GM19351 (cell line): ENCODE measurements at regions not wholly inside any gene's neighbourhood (a gene's known extent, or its start where the extent isn't known, plus 50 kb on each side); places are given as distances from the start of the nearest gene placed in this dataset.

ENCODE experiments used
- ATAC-seq: cut with Tn5 transposase; IDR thresholded peaks from one replicate; pipeline ENCODE4 v1.9.1; 2021; ENCODE audit warnings: mild to moderate bottlenecking, moderate library complexity; ENCODE audit not compliant: unreplicated experiment

DNA sequence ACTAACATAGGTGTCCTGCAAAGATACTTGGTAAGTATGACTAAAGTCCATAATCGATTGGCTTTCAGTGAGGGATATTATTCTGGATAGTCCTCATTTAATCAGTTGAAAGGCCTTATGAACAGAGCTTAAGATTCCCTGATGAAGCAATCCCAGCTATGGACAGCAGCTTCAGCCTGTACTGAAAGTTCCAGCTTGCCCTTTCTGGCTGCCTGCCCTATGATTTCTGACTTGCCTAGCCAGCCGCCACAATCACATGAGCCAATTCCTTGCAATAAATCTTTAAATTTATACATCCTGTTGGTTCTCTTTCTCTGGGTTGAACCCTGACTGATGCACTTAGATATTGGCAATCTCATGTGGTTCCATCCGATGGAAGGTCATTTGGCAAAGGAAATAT is 759.0 kb upstream of the API5 start:
- no peak for ATAC-seq

DNA sequence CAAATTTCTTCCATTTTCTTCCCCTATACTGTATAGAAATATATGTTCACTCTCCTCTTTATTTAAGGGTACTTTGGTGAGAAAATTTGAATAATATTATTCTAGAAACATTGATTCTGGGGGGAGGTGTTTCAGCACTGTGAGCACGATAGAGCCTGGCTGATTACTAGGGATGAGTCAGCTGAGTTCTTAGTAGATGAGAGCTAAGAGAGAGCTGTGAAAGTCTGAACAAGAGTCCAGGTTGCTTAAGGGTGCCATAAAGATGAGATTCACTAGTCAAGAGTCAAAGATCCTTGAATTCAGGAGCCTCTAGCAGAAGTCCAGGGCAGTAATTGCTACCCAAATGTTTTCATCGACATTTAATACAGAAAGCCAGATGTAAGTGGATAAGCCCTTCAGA is 756.6 kb upstream of the API5 start:
- no peak for ATAC-seq

DNA sequence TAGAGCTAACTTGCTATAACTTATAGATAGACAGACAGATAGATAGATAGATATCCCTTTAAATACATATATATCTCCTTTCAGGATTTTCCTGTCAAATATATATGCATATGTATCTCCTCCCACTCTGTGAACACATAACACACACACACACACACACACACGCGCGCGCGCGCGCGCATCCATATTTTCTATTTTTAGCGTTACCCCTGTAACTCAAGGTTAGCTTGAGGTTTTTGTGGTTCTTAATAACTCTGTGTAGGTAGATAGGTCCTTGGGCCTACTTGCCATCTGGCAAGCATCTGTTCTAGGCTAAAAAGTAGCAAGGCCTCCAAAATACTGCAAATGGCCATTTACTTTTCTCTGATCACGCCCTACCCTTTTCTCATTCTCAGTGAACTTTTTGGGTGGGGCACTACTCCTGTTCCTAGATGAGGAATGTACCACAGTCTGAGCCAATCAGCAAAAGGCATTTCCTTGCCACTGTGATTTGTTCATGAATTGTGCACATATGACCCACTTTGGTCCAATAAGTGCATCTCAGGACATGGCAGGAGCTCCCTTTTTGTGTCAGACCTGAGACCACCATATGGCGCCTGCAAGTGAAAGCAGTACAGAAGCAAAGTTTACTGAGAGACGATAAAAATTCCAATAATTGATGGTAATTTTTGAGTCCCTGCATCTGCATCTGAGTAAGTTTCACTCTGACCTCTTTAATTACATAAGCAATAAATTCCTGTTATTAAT is 740.5 kb upstream of the API5 start:
- ATAC-seq = no peak

DNA sequence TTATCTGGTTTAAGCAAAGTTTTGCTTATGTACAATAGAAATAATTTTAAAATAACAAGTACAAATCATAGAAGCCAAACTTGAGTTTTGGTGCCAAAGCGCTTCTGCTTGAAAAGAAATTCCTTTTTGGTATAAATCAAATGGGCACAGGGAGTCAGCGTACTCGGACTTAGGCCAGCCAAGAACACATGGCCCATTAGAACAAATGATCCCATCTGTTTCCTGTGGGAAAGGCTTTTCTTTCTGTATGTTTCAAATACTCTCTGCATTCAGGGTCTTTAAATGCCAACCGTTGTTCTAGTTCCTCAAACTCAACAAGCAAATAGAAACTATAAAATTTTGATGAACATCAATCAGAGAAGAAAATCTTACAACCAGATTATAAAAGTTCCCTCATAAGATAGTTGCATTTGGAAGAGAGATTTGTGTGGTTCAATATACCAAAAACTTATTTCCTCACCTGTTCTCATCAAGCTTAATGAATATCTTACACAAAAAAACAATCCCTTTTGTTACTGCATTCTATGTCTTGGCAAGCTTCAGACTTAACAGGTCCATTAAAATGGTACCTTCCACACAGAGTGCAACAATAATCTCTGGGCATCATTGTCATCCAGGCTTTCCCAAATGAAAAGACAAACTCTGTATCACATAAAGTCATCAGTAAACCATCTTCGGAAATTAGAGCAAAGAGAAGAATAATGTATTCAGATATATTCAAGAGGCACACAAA is 739.8 kb upstream of the API5 start:
- ATAC-seq = no peak

DNA sequence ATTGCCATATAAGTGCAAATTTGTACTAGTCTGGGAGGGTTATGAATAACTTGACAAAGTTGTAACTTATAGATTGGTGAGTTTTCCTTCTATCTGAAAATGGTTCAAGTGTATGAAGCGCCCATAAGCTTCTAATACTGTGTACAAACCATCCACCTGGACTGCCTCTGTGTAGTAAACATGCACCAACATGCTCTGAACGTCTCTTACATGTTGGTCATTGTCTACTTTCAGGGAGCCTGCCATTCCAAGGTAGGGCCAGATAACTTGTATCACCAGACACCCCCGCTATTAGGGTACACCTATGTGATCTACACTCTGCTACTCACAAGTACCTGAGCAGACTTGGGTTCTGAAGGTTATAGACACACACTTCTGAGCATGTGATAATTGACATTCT is 735.5 kb upstream of the API5 start:
- no peak for ATAC-seq

DNA sequence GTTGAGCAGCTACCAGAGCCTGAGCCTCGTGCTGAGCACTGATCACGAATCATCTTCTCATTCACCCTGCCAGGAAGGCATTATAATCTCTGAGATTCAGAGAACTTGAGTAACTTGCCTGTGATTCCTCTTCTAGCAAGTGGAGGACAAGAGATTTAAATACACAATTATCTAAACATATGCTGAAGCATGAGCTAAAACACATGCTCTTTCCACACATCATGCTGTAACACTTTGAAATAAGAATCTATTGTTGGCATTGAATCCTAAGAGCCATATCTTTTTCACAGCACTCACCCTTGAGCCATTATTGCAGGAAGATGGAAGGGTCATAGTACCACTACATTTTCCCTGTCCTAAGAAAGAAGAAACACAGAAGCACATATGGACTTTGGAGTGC is 722.5 kb upstream of the API5 start:
- no peak for ATAC-seq

DNA sequence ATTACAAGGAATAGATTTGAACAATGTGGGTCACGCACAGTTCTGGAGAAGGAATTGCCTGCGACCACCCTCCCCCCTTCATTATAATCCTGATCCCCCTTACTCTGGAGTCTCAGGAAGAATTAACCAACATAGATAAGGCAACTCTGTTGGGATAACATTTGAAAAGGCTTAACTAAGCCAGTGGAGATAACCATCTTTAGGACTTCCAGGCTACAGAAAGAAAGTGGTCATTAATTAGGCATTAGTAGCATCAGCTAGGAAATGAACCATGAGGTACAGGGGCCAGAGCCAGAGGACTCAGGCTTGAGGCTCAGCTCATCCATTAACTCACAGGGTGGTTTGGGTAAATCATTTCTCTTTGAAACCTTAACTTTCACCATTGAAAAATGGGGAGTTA is 720.0 kb upstream of the API5 start:
- ATAC-seq = no peak

DNA sequence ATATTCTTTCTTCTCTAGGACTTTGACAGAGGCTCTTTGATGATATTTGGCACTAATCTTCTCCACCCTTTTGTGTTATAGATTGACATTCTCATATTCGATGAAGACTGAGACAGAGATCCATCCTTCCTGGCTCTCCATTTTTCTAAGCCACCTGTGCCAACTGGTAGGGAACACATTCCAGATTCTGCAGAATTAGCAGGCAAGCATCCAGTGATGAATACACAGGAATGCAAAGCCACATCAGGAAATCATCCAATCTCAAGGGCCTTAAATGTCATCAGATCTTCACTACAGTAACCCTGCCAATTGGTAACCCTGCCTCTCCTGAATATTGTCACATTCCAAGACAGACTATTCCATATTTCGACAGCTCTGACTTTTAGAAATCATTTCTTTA is 718.4 kb upstream of the API5 start:
- no peak for ATAC-seq

DNA sequence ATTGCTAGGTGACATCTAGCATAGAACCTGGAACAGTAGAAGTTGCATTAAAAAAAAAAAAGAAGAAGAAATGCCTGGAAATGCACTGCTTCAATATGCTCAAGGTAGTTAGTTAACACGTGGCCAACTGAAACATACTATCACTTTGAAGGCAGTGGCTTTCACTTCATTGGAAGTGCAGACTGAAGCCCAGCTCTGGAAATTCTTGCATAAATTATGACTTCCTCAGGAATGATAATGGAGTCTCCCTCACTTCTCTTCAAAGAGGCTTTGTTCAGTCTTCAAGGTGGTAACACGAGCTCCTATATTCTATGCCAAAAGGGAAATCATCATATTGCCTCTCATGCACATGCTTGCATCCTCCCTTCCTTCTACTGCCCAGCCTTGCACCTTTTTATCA is 715.9 kb upstream of the API5 start:
- no peak for ATAC-seq

DNA sequence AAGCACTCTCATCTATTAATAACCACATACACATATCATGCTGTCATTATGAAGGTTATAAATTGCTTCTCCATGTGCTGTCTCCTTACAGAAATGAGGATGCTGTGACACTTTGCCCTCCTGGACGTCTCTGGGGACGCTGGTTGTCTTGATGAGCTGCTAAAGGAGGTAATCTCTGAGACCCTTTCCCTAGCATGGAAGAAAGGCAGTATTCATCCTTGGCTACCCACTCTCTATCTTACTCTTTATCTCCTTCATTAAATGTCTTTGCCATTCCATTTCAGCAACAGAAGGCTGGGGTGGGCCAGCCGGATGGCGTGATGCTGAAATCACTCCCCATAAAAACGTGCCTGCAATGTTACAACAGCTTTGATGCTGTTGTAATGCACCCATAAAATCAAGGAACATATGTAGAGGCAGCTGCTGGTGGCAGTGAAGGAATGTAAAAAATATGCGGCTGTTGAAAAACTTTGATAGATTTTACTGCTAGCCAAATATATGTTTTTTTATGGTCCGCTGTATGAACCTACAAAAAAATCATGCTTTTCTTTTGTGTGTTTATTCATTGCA is 715.1 kb upstream of the API5 start:
- no peak for ATAC-seq

DNA sequence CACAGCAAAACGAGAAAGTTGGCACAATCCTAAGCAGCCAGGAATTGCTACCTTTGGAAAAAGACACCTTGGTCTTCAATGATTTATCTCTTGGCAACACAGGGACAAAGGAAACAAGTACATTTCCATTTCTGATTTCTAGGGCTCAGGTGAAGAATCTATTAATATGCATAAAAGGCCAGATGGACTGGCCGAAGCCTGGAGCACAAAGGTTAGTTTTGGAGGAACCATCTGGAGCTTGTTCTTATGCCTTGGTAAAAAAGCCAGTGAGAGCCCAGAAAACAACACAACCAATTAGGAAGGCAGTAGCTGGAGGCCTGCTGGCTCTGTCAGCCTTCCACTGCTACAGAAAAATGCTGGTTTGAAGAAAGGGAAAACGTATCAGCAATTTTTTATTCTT is 713.5 kb upstream of the API5 start:
- no peak for ATAC-seq

DNA sequence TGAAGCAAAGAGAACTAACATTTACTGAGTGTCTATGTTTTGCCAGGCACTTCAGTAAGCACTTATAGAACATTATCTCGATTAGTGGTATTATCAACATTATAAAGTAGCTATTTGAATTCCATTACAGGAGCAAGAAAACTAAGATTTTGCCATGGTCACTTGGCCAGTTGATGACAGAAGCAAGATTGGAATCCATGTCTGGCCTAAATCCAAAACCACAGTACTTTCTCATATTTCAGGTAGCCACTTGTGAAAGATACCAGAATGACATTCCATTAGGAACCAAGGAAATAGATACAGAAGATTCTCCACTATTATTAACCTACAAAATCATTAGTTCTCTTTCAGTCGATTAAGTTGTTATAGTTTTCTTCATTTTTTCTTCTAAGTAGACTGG is 691.0 kb upstream of the API5 start:
- ATAC-seq = no peak

DNA sequence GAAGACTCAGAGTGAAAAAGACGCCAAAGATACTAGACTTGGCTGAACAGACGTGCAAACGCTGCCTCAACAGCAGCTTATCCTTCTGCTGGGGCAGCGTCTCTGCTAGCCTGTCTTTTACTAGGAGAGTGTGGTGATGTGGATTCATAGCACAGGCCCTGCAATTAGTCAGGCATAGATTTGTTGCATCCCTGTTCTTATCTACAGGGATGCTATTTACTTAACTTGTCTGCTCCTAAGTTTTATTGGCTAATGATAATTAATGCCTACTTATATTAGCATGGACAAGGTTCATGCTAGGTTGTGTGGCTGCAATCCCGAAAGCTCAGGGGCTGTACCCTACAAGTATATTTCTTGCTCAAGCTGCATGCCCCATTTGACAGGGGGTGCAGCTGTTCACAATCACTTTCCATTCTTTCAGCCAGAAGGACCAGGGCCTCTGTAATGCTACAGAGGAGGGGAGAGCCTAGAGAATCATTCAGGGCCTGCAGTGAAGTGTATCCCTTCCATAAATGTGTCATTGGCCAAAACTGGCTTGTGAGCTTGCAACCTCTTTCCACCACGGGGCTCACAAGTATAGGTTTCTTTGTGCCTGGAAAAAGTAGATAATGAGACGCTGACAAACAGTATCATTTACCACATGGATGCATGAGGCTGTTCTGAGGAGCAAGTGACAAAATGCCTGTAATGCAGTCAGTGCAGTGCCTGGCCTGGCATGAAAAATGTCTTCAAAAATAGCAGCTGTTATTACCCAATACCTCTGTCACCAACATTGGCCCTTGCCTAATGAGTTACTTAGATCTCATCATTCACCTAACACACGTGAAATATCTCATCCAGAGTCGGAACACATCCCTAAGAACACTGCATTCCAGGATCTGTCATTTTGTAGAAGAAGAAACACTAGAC is 685.8 kb upstream of the API5 start:
- ATAC-seq = no peak

DNA sequence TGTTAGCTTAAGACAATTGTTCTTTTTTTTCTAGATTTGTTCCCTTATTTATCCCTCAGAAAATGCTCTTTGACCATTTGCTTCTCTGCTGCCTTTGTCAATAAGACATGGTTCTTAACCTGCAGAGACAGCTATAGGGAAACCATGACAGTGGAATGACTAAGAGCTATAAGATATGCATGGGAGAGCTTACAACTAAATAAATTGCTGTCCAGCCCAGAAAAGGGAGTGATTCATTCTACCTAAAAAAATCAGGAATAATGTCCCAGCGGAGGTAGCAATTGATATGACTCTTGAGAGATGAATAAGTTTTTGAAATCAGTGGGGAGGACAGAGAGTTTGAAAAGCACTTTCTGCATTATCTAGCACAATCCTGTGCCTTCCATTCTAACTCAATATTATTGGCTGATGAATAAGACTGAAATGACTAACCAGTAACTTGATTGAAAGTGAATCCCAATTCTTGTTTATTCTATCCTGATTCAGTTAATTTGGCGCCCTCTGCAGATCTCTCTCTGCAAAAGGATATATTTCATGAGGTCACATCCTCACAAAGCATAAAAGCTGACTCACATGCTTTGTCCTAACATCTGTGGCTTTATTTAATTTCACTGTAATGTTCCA is 680.5 kb upstream of the API5 start:
- no peak for ATAC-seq

DNA sequence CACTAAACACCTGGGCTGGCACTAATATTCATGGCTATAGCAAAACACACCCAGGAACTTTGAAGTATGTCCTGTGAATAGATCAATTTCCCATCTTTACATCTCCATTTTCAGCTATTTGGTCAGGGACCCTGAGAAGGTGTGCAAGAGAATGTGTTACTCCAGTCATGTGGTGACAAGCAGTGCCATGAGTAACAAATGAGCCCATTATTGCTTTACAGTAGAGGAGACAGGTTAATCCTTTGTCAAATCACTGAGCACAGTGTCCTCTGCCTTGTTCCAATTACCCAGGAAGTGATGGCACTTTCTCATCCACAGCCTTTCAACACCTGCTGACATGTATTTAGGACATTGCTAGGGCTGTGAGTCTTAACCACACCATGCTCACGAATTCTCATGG is 664.8 kb upstream of the API5 start:
- ATAC-seq = no peak

DNA sequence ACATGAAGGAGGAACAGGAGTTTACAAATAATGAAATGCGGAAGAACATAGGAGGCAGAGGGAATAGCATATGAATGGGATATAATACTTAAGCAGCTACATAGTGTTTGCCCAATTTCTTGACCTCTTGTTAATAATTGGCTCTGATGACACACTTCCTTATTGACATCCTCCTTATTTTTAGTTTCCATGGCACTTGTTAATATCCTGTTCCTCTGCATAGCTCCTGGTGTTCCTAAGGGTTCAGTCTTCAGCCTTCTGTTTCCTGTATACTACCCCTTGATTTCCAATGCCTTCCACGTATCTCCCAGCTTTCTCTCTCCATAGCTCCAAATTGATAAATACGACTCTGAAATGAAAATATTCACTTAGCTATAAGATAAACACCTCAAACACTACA is 663.8 kb upstream of the API5 start:
- no peak for ATAC-seq

DNA sequence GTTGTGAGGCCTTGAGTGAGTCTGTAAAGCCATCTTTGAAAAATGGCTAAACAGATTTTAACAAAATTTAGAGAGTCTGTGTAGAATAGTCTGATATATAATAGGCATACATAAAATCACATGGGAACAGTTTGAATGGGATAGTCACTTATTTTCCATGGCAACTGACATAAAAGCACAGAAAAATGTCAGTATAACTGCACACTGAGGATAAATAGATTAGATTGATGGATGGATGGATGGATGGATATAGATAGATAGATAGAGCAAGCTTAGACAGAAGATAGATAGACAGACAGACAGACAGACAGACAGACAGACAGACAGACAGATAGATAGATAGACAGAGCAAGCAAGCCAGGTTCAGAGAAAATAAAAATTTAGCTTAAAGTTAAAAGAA is 660.2 kb upstream of the API5 start:
- ATAC-seq = no peak

DNA sequence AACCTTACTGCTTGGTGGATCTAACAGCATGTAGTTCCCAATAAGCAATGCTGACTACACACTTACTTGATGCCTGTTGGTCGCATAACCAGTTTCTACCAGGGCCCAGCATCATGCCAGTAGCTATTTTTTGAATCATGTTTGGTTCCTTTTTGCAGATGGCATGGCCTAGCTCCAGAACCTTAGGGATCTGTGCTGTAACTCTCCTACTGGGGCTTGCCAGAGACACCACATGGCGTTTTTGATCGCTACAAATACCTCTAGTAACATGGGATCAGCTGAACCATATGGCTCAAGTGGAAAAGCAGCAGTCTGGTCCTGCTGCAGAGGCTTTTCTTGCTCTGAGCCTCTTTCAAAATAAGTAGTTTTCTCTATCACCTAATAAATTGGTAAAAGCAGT is 654.6 kb upstream of the API5 start:
- ATAC-seq = no peak

DNA sequence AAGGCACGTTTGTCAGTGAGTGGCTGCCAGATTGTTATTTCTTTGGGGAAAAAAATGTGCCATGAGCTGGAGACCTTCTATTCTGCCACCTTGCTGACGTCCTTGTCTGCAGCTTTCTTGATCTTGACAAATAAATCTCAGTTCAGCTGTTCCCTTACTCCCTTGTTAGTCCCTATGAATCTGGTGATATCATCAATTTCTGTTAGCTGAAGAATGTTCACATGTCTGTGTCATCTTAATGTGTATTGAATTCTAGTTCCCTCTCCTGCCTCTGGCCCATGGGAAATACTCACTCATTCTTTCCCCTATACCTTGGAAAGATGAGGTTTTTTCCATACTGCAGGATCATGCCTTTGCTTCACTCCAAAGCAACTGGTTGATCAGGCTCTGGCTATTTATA is 649.9 kb upstream of the API5 start:
- ATAC-seq = no peak

DNA sequence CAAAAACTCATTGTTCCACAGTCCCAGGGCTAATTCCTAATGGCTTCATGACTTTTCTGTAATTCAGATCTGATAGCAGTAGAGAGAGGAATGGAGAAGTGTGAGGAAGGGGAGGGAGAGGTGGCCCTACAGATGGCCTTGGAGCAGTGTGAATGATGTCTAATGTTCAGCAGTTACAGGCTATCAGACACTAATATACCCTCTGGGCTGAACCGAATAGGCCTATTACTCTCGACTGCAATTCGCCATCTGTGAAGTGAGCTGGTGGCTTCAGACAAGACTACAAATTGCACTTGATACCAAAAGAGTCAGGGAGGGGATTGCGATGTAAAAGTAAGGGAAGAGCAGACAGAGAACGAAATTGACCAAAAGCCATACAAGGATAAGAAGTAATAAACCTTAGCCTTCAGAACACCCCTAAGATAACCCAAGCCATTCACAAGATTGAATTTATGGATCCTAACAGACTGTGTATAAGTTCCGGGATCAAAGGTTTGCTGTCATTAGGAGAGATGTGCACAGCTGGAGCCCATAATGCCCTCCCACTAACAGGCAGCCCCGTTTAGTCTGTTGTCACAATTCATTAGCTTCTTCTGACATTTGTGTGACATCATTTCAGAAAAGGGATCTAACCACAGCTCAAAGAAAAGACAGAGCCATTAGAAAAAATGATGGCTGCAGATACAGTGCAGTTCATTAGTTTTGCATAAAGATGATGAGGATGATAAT is 642.4 kb upstream of the API5 start:
- no peak for ATAC-seq
